B cell (primary cell): ENCODE measurements at regions not wholly inside any gene's neighbourhood (a gene's known extent, or its start where the extent isn't known, plus 50 kb on each side); places are given as distances from the start of the nearest gene placed in this dataset.

ENCODE experiments used
- ATAC-seq: fragments of 200-7000 bp; cut with Tn5 transposase; one replicate; pipeline ENCODE4 v1.10.0; 2021; ENCODE audit warnings: low read depth, mild to moderate bottlenecking, moderate number of reproducible peaks, moderate library complexity
- CTCF ChIA-PET: fragments of 350-600 bp; sonication (Branson Sonifier 250); formaldehyde crosslinking; loops from one replicate; lab custom pipeline; 2021; ENCODE audit warnings: antibody characterized with exemption, inconsistent platforms; lab: Charles Lee
- POLR2A ChIA-PET: fragments of 350-600 bp; sonication (Branson Sonifier 250); formaldehyde crosslinking; loops from one replicate; lab custom pipeline; 2021; ENCODE audit warnings: antibody characterized with exemption; lab: Charles Lee
- DNase-seq: peaks from one replicate; pipeline ENCODE4 v3.0.0; 2013
- H2AFZ ChIP-seq: 2 replicates; pipeline ENCODE4 v1.6.1; 2012; ENCODE audit warnings: mild to moderate bottlenecking, low read depth, low read length; ENCODE audit not compliant: insufficient read depth, poor library complexity, severe bottlenecking
- H3K27ac ChIP-seq, 2 donors: 1 replicate in 1 of 2; 2 replicates in 1 of 2; pipeline ENCODE4 v1.5.1; 2012 to 2013; ENCODE audit warnings: low read length in 2 of 2, mild to moderate bottlenecking in 2 of 2, moderate library complexity in 1 of 2
- H3K27me3 ChIP-seq, 4 experiments: fragments of 200-600 bp in 1 of 4; sonication (generic) in 1 of 4; replicated peaks in 1 of 4; 1 replicate in 2 of 4; 2 replicates in 2 of 4; pipeline versions ENCODE4 v1.6.1 to v1.7.0; 2013 to 2016; ENCODE audit warnings: low read length in 3 of 4, mild to moderate bottlenecking in 2 of 4, mixed read lengths in 1 of 4, moderate library complexity in 1 of 4; ENCODE audit not compliant: insufficient read depth in 4 of 4, control insufficient read depth in 3 of 4; ENCODE audit errors: control extremely low read depth in 1 of 4
- H3K36me3 ChIP-seq, 2 experiments: replicated peaks in 1 of 2; 1 replicate in 1 of 2; 2 replicates in 1 of 2; pipeline versions ENCODE4 v1.6.1 to v1.7.1; 2013; ENCODE audit warnings: low read length in 1 of 2; ENCODE audit not compliant: insufficient read depth in 2 of 2, control insufficient read depth in 1 of 2; ENCODE audit errors: control extremely low read depth in 1 of 2, extremely low read depth in 1 of 2
- H3K4me1 ChIP-seq, 2 donors: fragments of 200-600 bp in 1 of 2; sonication (generic) in 1 of 2; 1 replicate in 1 of 2; 2 replicates in 1 of 2; pipeline versions ENCODE4 v1.5.1 to v1.6.1; 2013 to 2017; ENCODE audit warnings: low read length in 2 of 2; ENCODE audit not compliant: control insufficient read depth in 2 of 2, insufficient read depth in 2 of 2
- H3K4me2 ChIP-seq: replicated peaks from 2 replicates; pipeline ENCODE3; 2012; ENCODE audit warnings: mild to moderate bottlenecking, low read depth, low read length; ENCODE audit not compliant: poor library complexity, severe bottlenecking
- H3K4me3 ChIP-seq, 5 experiments: fragments of 200-600 bp in 1 of 5; sonication (generic) in 1 of 5; 1 replicate in 3 of 5; 2 replicates in 2 of 5; pipeline versions ENCODE4 v1.5.1 to v1.7.0; 2011 to 2016; ENCODE audit warnings: low read length in 4 of 5, mild to moderate bottlenecking in 4 of 5, low read depth in 2 of 5, control low read depth in 1 of 5, moderate library complexity in 1 of 5; ENCODE audit not compliant: insufficient read depth in 1 of 5; ENCODE audit errors: control extremely low read depth in 1 of 5, extremely low read depth in 1 of 5
- H3K79me2 ChIP-seq: fragments of 200-600 bp; sonication (generic); one replicate; pipeline ENCODE4 v1.6.0; 2016; ENCODE audit warnings: low read length; ENCODE audit not compliant: control insufficient read depth, insufficient read depth
- H3K9ac ChIP-seq: fragments of 200-600 bp; sonication (generic); 2 replicates; pipeline ENCODE4 v1.6.1; 2017; ENCODE audit warnings: mild to moderate bottlenecking, low read length, moderate library complexity
- H3K9me3 ChIP-seq, 3 donors: one replicate each; pipeline versions ENCODE4 v1.6.1 to v1.7.1; 2013; ENCODE audit warnings: low read length in 2 of 3; ENCODE audit not compliant: control insufficient read depth in 2 of 3, insufficient read depth in 1 of 3; ENCODE audit errors: control extremely low read depth in 1 of 3
- H4K20me1 ChIP-seq: 2 replicates; pipeline ENCODE4 v1.6.0; 2012; ENCODE audit warnings: mild to moderate bottlenecking, low read length; ENCODE audit not compliant: insufficient read depth, control insufficient read depth, poor library complexity, severe bottlenecking
- H3K27ac Mint-ChIP-seq: one replicate; pipeline ENCODE4 v1.8.0; 2021; ENCODE audit warnings: mixed read lengths
- H3K27me3 Mint-ChIP-seq: one replicate; pipeline ENCODE4 v1.8.0; 2021; ENCODE audit warnings: mixed read lengths
- H3K4me1 Mint-ChIP-seq: one replicate; pipeline ENCODE4 v1.8.0; 2021; ENCODE audit warnings: mixed read lengths
- H3K4me3 Mint-ChIP-seq: one replicate; pipeline ENCODE4 v1.8.0; 2021; ENCODE audit warnings: mixed read lengths
- H3K9me3 Mint-ChIP-seq: one replicate; pipeline ENCODE4 v1.8.0; 2022; ENCODE audit warnings: mixed read lengths; ENCODE audit not compliant: insufficient read depth
- CTCF ChIP-seq: fragments of 200-600 bp; IDR thresholded peaks from one replicate; pipeline ENCODE4 v1.8.0; 2022; ENCODE audit warnings: antibody characterized with exemption, mild to moderate bottlenecking
- EZH2 ChIP-seq: IDR thresholded peaks from 2 replicates; pipeline ENCODE4 v1.6.1; 2012; ENCODE audit warnings: borderline replicate concordance, low read depth, mild to moderate bottlenecking, moderate library complexity, low read length; ENCODE audit not compliant: insufficient read depth, poor library complexity, severe bottlenecking
- WGBS: methylation state at CpG from one replicate; pipeline ENCODE4 v1.1.5; 2013; ENCODE audit warnings: missing lambda C conversion rate; ENCODE audit not compliant: insufficient coverage; 5-methylcytosine and 5-hydroxymethylcytosine counted together
- intact Hi-C: fragments of 100-400 bp; cut with micrococcal nuclease; formaldehyde crosslinking; loops from one replicate; pipeline ENCODE4 v1.10.0; 2022

- H3K9me3 Mint-ChIP-seq = no peaks in the 10 kb centered on the region
- no peaks in the 10 kb centered on the region for H3K4me1 Mint-ChIP-seq
- ATAC-seq (no peak), DNase-seq (no peak)
- POLR2A ChIA-PET = no interaction called here
- WGBS = 100% methylated on average over 1 of the region's 4 CpGs
- no peak overlapping the region for H2AFZ ChIP-seq
- no peaks in the 10 kb centered on the region for H3K9me3 ChIP-seq
- no peak overlapping the region for H3K4me3 ChIP-seq
- H3K36me3 ChIP-seq = no peaks in the 10 kb centered on the region
- H4K20me1 ChIP-seq = no peaks in the 10 kb centered on the region
- H3K27me3 Mint-ChIP-seq = no peaks in the 10 kb centered on the region
- CTCF ChIA-PET = no interaction called here
- H3K79me2 ChIP-seq = no peaks in the 10 kb centered on the region
- no peaks in the 10 kb centered on the region for H3K4me1 ChIP-seq
- no peak overlapping the region for H3K4me2 ChIP-seq
- H3K9ac ChIP-seq = no peak overlapping the region
- TF ChIP-seq CTCF = no peak
- no peaks in the 10 kb centered on the region for H3K27me3 ChIP-seq
- no peak overlapping the region for H3K4me3 Mint-ChIP-seq
- no peak overlapping the region for H3K27ac Mint-ChIP-seq
- intact Hi-C loops = no loop called here
- no peak overlapping the region for H3K27ac ChIP-seq
Observed at GRCh38 chr10:89092981-89093380, 102.4 kb downstream of the FAS start.

GRCh38 chr10:89092439-89092838, 101.8 kb downstream of the FAS start:
- Histone ChIP-seq H3K9ac (no peak overlapping the region), H3K36me3 (no peaks in the 10 kb centered on the region), H2AFZ (no peak overlapping the region), H3K27me3 (no peaks in the 10 kb centered on the region), H3K9me3 (no peaks in the 10 kb centered on the region), H4K20me1 (no peaks in the 10 kb centered on the region), H3K27ac (no peak overlapping the region), H3K4me2 (no peak overlapping the region), H3K79me2 (no peaks in the 10 kb centered on the region), H3K4me1 (no peaks in the 10 kb centered on the region), H3K4me3 (no peak overlapping the region)
- intact Hi-C loops = no loop called here
- CTCF ChIA-PET = interaction anchor here (1.4 kb wide), 1 partner anchor 63 kb away, joined by 4 read pairs; no protein-coding TSS in a partner anchor
- Mint-ChIP-seq H3K4me1 (no peaks in the 10 kb centered on the region), H3K9me3 (no peaks in the 10 kb centered on the region), H3K4me3 (no peak overlapping the region), H3K27me3 (no peaks in the 10 kb centered on the region), H3K27ac (no peak overlapping the region)
- ATAC-seq (no peak), DNase-seq (no peak)
- 90% methylated on average over 1 of the region's 1 CpG for WGBS
- POLR2A ChIA-PET = no interaction called here
- TF ChIP-seq EZH2 (no peak), CTCF (no peak)
